GM20000 (cell line): ENCODE measurements at regions not wholly inside any gene's neighbourhood (a gene's known extent, or its start where the extent isn't known, plus 50 kb on each side); places are given as distances from the start of the nearest gene placed in this dataset.
"Not testable (repeated sequence)": the region's sequence is repeated elsewhere in the genome, so short reads cannot be mapped to it uniquely, and the experiment has no call there.

Source experiments
- DNase-seq: peaks from one replicate; pipeline ENCODE4 v3.0.0; 2012; ENCODE audit warnings: low spot score
- CTCF ChIP-seq: IDR thresholded peaks from 2 replicates; pipeline ENCODE4 v1.5.1; 2012; ENCODE audit warnings: mild to moderate bottlenecking, control low read depth; ENCODE audit errors: extremely low read depth, missing control alignments

- DNase-seq = no peak
- no peak for TF ChIP-seq CTCF
Measured at GRCh38 chr13:55155046-55155445, 1985.7 kb upstream of the PRR20A start.

GRCh38 chr13:55159765-55160164 is 1981.0 kb upstream of the PRR20A start:
- TF ChIP-seq CTCF = no peak
- DNase-seq = no peak

GRCh38 chr13:55160867-55161266 is 1979.9 kb upstream of the PRR20A start:
- no peak for TF ChIP-seq CTCF
- no peak for DNase-seq

- DNase-seq = not testable (repeated sequence)
Measured at GRCh38 chr13:55178582-55178981, 1962.1 kb upstream of the PRR20A start.

GRCh38 chr13:55190996-55191395 is 1949.7 kb upstream of the PRR20A start:
- no peak for TF ChIP-seq CTCF
- no peak for DNase-seq

- no peak for TF ChIP-seq CTCF
- DNase-seq = no peak
Measured at GRCh38 chr13:55199134-55199533, 1941.6 kb upstream of the PRR20A start.

GRCh38 chr13:55214841-55215345 is 1925.8 kb upstream of the PRR20A start:
- no peak for TF ChIP-seq CTCF
- no peak for DNase-seq

- no peak for TF ChIP-seq CTCF
- DNase-seq = no peak
Measured at GRCh38 chr13:55219538-55219937, 1921.2 kb upstream of the PRR20A start.
